Chondrocyte (in vitro differentiated cells): ENCODE measurements at regions not wholly inside any gene's neighbourhood (a gene's known extent, or its start where the extent isn't known, plus 50 kb on each side); places are given as distances from the start of the nearest gene placed in this dataset.

Experiments used
- DNase-seq: peaks from one replicate; pipeline ENCODE4 v3.0.0; 2021; ENCODE audit warnings: mixed read lengths, low spot score
- H3K27ac Mint-ChIP-seq: one replicate; pipeline ENCODE4 v1.8.0; 2021; ENCODE audit warnings: mild to moderate bottlenecking, moderate library complexity, mixed read lengths; ENCODE audit not compliant: unreplicated experiment
- H3K27me3 Mint-ChIP-seq: 2 replicates; pipeline ENCODE4 v1.8.0; 2021; ENCODE audit warnings: low read depth, mixed read lengths
- H3K36me3 Mint-ChIP-seq: 2 replicates; pipeline ENCODE4 v1.8.0; 2021; ENCODE audit warnings: low read depth, mixed read lengths
- H3K4me1 Mint-ChIP-seq: 2 replicates; pipeline ENCODE4 v1.8.0; 2021; ENCODE audit warnings: low read depth, mild to moderate bottlenecking, mixed read lengths
- H3K4me3 Mint-ChIP-seq: one replicate; pipeline ENCODE4 v1.8.0; 2021; ENCODE audit warnings: mild to moderate bottlenecking, moderate library complexity, mixed read lengths; ENCODE audit not compliant: unreplicated experiment
- H3K9me3 Mint-ChIP-seq: 2 replicates; pipeline ENCODE4 v1.8.0; 2021; ENCODE audit warnings: low read depth, mixed read lengths
- CTCF ChIP-seq: fragments of 200-600 bp; sonication (generic); IDR thresholded peaks from 2 replicates; pipeline ENCODE4 v1.5.0; 2021; ENCODE audit warnings: antibody characterized with exemption, mild to moderate bottlenecking, moderate library complexity

GRCh38 chr2:163808406-163808805 lies 72.6 kb upstream of the FIGN start:
- H3K27ac Mint-ChIP-seq, result no peak overlapping the region
- peaks cover 2% of the 10 kb centered on the region for H3K36me3 Mint-ChIP-seq
- H3K4me1 Mint-ChIP-seq, result peaks cover 11% of the 10 kb centered on the region
- no peak overlapping the region for H3K4me3 Mint-ChIP-seq
- TF ChIP-seq CTCF, result no peak
- no peaks in the 10 kb centered on the region for H3K27me3 Mint-ChIP-seq
- peaks cover 11% of the 10 kb centered on the region for H3K9me3 Mint-ChIP-seq
- no peak for DNase-seq

- TF ChIP-seq CTCF, result no peak
- no peak overlapping the region for H3K4me3 Mint-ChIP-seq
- no peaks in the 10 kb centered on the region for H3K27me3 Mint-ChIP-seq
- H3K4me1 Mint-ChIP-seq, result peaks cover 25% of the 10 kb centered on the region
- no peaks in the 10 kb centered on the region for H3K9me3 Mint-ChIP-seq
- no peak overlapping the region for H3K27ac Mint-ChIP-seq
- no peaks in the 10 kb centered on the region for H3K36me3 Mint-ChIP-seq
- DNase-seq, result no peak
These were observed 66.5 kb upstream of the FIGN start for GRCh38 chr2:163802284-163802683.

GRCh38 chr2:163801486-163801885 lies 65.7 kb upstream of the FIGN start:
- no peaks in the 10 kb centered on the region for H3K27me3 Mint-ChIP-seq
- no peak for DNase-seq
- H3K27ac Mint-ChIP-seq, result no peak overlapping the region
- no peaks in the 10 kb centered on the region for H3K36me3 Mint-ChIP-seq
- no peak for TF ChIP-seq CTCF
- H3K9me3 Mint-ChIP-seq, result no peaks in the 10 kb centered on the region
- peaks cover 25% of the 10 kb centered on the region for H3K4me1 Mint-ChIP-seq
- no peak overlapping the region for H3K4me3 Mint-ChIP-seq

- TF ChIP-seq CTCF, result no peak
- H3K4me1 Mint-ChIP-seq, result peaks cover 25% of the 10 kb centered on the region
- H3K9me3 Mint-ChIP-seq, result no peaks in the 10 kb centered on the region
- no peaks in the 10 kb centered on the region for H3K36me3 Mint-ChIP-seq
- no peak for DNase-seq
- H3K4me3 Mint-ChIP-seq, result no peak overlapping the region
- no peaks in the 10 kb centered on the region for H3K27me3 Mint-ChIP-seq
- no peak overlapping the region for H3K27ac Mint-ChIP-seq
These were observed 65.2 kb upstream of the FIGN start for GRCh38 chr2:163800951-163801381.

- no peak overlapping the region for H3K4me3 Mint-ChIP-seq
- H3K27ac Mint-ChIP-seq, result no peak overlapping the region
- DNase-seq, result no peak
- no peak for TF ChIP-seq CTCF
- H3K36me3 Mint-ChIP-seq, result no peaks in the 10 kb centered on the region
- no peaks in the 10 kb centered on the region for H3K9me3 Mint-ChIP-seq
- H3K4me1 Mint-ChIP-seq, result peaks cover 25% of the 10 kb centered on the region
- no peaks in the 10 kb centered on the region for H3K27me3 Mint-ChIP-seq
These were observed 64.0 kb upstream of the FIGN start for GRCh38 chr2:163799807-163800206.
